NT2/D1 (cell line): ENCODE measurements at regions not wholly inside any gene's neighbourhood (a gene's known extent, or its start where the extent isn't known, plus 50 kb on each side); places are given as distances from the start of the nearest gene placed in this dataset.
"Not testable (repeated sequence)": the region's sequence is repeated elsewhere in the genome, so short reads cannot be mapped to it uniquely, and the experiment has no call there.

ENCODE experiments used
- DNase-seq: peaks from one replicate; pipeline ENCODE4 v3.0.0-alpha.2; 2011; ENCODE audit warnings: low read depth, low spot score
- H3K27me3 ChIP-seq: 2 replicates; pipeline ENCODE4 v1.6.0; 2011; ENCODE audit warnings: mild to moderate bottlenecking; ENCODE audit not compliant: insufficient read length, insufficient read depth
- H3K36me3 ChIP-seq: 2 replicates; pipeline ENCODE4 v1.6.1; 2011; ENCODE audit warnings: mild to moderate bottlenecking, low read length, mixed read lengths; ENCODE audit not compliant: insufficient read depth, insufficient read length
- H3K4me1 ChIP-seq: 2 replicates; pipeline ENCODE4 v1.5.1; 2011; ENCODE audit not compliant: insufficient read depth, insufficient read length
- H3K4me3 ChIP-seq: 2 replicates; pipeline ENCODE4 v1.5.1; 2011; ENCODE audit warnings: low read depth; ENCODE audit not compliant: insufficient read length
- H3K9ac ChIP-seq: 2 replicates; pipeline ENCODE4 v1.6.0; 2011; ENCODE audit warnings: low read depth; ENCODE audit not compliant: insufficient read length
- H3K9me3 ChIP-seq: 2 replicates; pipeline ENCODE4 v1.5.1; 2011; ENCODE audit warnings: mild to moderate bottlenecking, low read length; ENCODE audit not compliant: insufficient read depth
- SUZ12 ChIP-seq: IDR thresholded peaks from 2 replicates; pipeline ENCODE4 v1.6.1; 2011; ENCODE audit not compliant: insufficient read length, insufficient read depth; ENCODE audit errors: extremely low read depth
- YY1 ChIP-seq: IDR thresholded peaks from 2 replicates; pipeline ENCODE4 v1.6.1; 2011; ENCODE audit not compliant: insufficient read length, insufficient read depth
- ZNF274 ChIP-seq: IDR thresholded peaks from 2 replicates; pipeline ENCODE4 v1.6.1; 2011; ENCODE audit warnings: mild to moderate bottlenecking, low read depth, low read length

DNA sequence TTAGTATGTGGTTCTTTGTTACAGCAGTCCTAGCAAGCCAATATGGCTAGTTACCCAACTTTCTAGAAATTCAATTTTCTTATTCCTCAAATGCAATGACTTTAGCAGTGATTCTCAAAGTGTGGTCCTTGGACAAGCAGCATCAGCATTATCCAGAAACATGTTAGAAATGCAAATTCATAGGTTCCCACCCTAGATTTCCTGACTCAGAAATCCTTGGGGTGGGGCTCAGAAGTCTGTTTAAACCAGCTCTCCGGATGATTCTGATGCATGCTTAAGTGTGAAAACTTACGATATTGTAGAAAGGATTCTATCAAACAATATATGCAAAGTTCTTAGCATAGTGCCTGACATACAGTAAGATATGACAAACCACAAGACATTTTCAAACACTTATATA is 757.1 kb downstream of the DHX35 start:
- Histone ChIP-seq H3K9me3 (no peaks in the 10 kb centered on the region), H3K9ac (no peak overlapping the region), H3K4me1 (no peaks in the 10 kb centered on the region)

DNA sequence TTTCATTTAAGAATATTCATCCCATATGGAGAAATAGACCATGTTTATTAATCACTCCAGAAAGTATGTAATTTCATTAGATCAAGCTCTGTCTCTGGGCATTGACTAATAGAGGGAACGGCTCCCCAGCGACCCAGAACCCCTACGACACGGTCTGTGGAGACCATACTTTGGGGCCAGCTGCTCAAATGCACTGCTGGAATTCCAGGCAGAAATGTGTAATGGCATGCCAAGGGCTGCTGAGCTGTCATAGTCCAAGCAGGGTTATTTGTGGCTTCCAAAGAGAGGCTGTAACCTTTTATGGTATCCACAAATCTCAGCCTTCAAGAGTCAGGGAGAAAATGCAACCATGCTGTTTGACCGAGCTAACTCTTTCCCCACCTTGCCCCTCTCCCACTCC is 755.8 kb downstream of the DHX35 start:
- Histone ChIP-seq H3K27me3 (no peaks in the 10 kb centered on the region), H3K9ac (no peak overlapping the region), H3K4me3 (no peak overlapping the region), H3K4me1 (no peaks in the 10 kb centered on the region), H3K36me3 (no peaks in the 10 kb centered on the region), H3K9me3 (no peaks in the 10 kb centered on the region)
- no peak for DNase-seq
- no peak for TF ChIP-seq YY1
- no peak for TF ChIP-seq ZNF274
- TF ChIP-seq SUZ12, result no peak

More for the DNA sequence above, 757.1 kb downstream of the DHX35 start:
- Histone ChIP-seq H3K27me3 (no peaks in the 10 kb centered on the region), H3K36me3 (no peaks in the 10 kb centered on the region), H3K4me3 (no peak overlapping the region)
- DNase-seq, result no peak
- no peak for TF ChIP-seq YY1
- no peak for TF ChIP-seq ZNF274
- no peak for TF ChIP-seq SUZ12

DNA sequence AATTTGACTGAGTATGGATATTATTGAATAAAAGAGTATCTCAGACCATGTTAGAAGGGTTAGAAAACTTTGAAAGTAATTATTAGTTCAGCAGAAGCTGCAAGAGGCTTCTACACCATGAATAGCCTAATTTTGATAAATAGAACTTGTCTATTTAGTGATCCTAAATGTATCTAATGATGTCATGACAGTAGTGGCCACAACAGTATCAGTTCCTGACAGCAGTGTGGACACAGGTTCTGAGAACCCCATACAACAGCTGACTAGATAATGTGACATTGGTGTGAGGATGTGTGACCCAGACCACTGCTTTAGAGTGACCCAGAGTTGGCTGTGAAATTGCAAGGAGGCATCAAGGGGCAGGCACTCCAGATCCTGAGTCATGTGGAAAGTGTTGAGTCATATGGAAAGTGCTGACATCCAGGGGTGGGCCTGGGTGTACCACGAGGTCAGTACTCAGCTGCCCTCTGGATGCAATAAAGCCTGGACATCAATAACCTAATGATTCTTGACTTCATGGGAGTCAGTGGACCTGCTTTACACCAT is 754.7 kb downstream of the DHX35 start:
- Histone ChIP-seq H3K27me3 (no peaks in the 10 kb centered on the region), H3K4me3 (no peak overlapping the region), H3K9me3 (no peaks in the 10 kb centered on the region), H3K36me3 (no peaks in the 10 kb centered on the region), H3K9ac (no peak overlapping the region), H3K4me1 (no peaks in the 10 kb centered on the region)
- no peak for DNase-seq
- TF ChIP-seq YY1, result no peak
- no peak for TF ChIP-seq ZNF274
- TF ChIP-seq SUZ12, result no peak

DNA sequence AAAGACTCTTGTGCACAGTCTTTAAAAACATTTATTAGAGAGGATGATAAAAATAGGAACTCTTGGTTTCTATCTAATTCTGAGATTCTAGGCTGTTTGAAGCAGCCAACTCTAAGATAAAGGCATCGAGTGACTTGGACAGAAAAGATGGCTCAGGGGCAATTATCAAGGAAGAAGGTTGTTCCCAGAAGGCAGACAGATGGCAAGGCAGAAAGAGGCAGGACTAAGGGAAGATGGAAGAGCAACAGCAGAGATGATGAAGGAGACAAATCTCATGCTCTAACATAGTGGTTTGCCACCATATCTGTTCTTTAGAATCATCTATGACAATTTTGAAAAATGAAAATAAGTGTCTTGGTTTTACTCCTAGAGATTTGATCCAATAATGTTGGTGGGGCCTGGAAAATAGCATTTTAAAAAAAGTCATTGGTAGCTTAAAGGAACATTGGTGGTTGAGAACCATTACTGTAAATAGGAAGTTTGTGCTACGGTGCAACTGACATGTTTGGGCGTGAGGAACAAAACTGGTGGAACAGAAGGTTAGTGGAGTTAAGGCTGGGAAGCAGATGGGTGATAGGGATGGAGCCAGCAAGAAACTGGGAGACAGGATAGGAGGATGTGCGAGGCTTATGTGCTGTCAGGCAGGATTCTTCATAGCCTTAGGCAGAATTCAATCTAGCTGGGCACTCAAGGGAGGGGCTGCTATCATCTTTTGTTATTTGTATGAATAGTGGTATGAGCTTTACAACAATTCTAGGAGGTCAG is 751.1 kb downstream of the DHX35 start:
- H3K4me1 ChIP-seq, result no peaks in the 10 kb centered on the region
- no peak overlapping the region for H3K4me3 ChIP-seq
- H3K9ac ChIP-seq, result no peak overlapping the region
- TF ChIP-seq ZNF274, result no peak
- no peak for TF ChIP-seq YY1
- TF ChIP-seq SUZ12, result no peak
- DNase-seq, result no peak
- no peaks in the 10 kb centered on the region for H3K9me3 ChIP-seq
- H3K27me3 ChIP-seq, result no peaks in the 10 kb centered on the region
- H3K36me3 ChIP-seq, result no peaks in the 10 kb centered on the region

DNA sequence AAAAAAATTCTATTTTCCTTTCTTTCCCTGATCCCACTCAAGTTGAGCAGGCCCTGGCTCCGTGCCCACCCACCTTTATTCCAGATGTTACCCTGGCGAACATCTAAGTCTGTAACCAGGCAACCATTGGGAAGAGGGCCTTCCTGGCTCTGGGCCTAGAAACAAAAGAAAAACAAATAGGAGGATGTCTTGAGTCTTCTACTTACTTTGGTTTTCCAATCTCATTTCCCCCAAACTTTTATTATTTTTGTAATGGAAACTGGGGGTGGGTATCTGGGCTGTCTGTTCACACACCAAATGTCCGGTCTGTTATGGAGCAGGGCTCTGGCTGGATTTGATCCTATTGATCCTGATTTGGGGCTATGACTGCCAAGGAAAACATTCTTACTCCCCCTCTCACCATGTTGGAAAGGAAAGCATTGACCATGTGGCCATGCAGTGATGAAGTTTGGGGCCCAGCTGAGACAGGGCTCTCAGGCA is 744.1 kb downstream of the DHX35 start:
- Histone ChIP-seq H3K4me1 (no peaks in the 10 kb centered on the region), H3K9me3 (no peaks in the 10 kb centered on the region), H3K27me3 (no peaks in the 10 kb centered on the region), H3K4me3 (no peak overlapping the region), H3K36me3 (no peaks in the 10 kb centered on the region), H3K9ac (no peak overlapping the region)
- DNase-seq, result no peak
- TF ChIP-seq ZNF274, result no peak
- no peak for TF ChIP-seq YY1

DNA sequence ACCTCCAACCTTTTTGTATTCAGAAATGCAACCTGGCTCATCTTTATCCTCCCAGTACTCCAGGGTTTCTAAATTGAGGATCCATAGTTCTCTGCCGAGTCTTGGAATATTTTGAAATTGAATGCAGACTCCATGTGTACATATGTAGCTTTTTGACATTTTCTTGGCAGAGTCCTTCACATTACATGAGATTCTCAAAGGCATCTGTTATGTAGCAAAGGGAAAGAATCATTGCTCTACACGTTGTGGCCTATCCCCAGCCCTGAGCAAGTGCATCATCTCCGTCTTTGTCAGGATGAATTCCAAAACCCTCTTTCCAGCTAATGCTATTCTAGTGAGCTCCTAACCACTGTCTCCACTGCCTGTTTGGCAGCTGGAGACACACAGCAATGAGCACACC is 742.9 kb downstream of the DHX35 start:
- TF ChIP-seq SUZ12 (no peak), ZNF274 (no peak), YY1 (no peak)
- Histone ChIP-seq H3K9ac (no peak overlapping the region), H3K9me3 (no peaks in the 10 kb centered on the region), H3K4me3 (no peak overlapping the region), H3K27me3 (no peaks in the 10 kb centered on the region), H3K36me3 (no peaks in the 10 kb centered on the region), H3K4me1 (no peaks in the 10 kb centered on the region)
- DNase-seq, result no peak

DNA sequence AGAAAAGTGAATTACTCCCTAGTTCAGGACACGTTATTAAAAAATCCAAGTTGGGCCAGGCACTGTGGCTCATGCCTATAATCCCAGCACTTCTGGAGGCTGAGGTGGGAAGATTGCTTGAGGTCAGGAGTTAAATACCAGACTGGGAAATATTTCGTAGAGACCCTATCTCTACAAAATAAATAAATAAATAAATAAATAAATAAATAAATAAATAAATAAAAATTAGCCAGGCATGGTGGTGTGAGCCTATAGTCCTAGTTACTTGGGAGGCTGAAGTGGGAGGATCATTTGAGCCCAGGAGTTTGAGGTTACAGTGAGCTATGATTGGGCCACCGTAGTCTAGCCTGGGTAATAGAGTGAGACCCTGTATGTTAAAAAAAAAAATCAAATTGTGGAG is 741.2 kb downstream of the DHX35 start:
- H3K9me3 ChIP-seq, DNase-seq, H3K36me3 ChIP-seq, H3K4me1 ChIP-seq, H3K4me3 ChIP-seq, H3K27me3 ChIP-seq, H3K9ac ChIP-seq: not testable (repeated sequence)
